Heart left ventricle (tissue), 16 donors: ENCODE measurements at regions not wholly inside any gene's neighbourhood (a gene's known extent, or its start where the extent isn't known, plus 50 kb on each side); places are given as distances from the start of the nearest gene placed in this dataset.

Source experiments
- ATAC-seq, 4 donors: fragments of 200-7000 bp; cut with Tn5 transposase; one replicate each; pipeline ENCODE4 v1.9.1; 2020 to 2022; ENCODE audit warnings: moderate library complexity in 4 of 4, mild to moderate bottlenecking in 3 of 4, moderate number of reproducible peaks in 1 of 4
- DNase-seq, 5 donors: peaks; one replicate each; pipeline ENCODE4 v3.0.0-alpha.2; 2020
- H3K27ac ChIP-seq, 12 donors: fragments of 200-600 bp; sonication (generic) in 4 of 12; one replicate each; pipeline versions ENCODE4 v1.5.0 to v1.8.0; 2016 to 2022; ENCODE audit warnings: mild to moderate bottlenecking in 2 of 12
- H3K27me3 ChIP-seq, 9 donors: fragments of 200-600 bp; sonication (generic) in 2 of 9; one replicate each; pipeline versions ENCODE4 v1.5.1 to v1.8.0; 2016 to 2022; ENCODE audit warnings: mild to moderate bottlenecking in 3 of 9
- H3K36me3 ChIP-seq, 9 donors: fragments of 200-600 bp; sonication (generic) in 2 of 9; one replicate each; pipeline versions ENCODE4 v1.5.0 to v1.8.0; 2018 to 2022; ENCODE audit warnings: mild to moderate bottlenecking in 2 of 9
- H3K4me1 ChIP-seq, 12 donors: fragments of 200-600 bp; sonication (generic) in 4 of 12; one replicate each; pipeline versions ENCODE4 v1.5.0 to v1.8.0; 2016 to 2022; ENCODE audit warnings: mild to moderate bottlenecking in 3 of 12
- H3K4me3 ChIP-seq, 12 donors: fragments of 200-600 bp; sonication (generic) in 4 of 12; one replicate each; pipeline versions ENCODE4 v1.5.0 to v1.8.0; 2017 to 2022; ENCODE audit warnings: mild to moderate bottlenecking in 9 of 12, moderate library complexity in 4 of 12
- H3K9me3 ChIP-seq, 12 donors: fragments of 200-600 bp; sonication (generic) in 4 of 12; one replicate each; pipeline versions ENCODE4 v1.5.0 to v1.8.0; 2016 to 2022; ENCODE audit warnings: mild to moderate bottlenecking in 1 of 12
- CTCF ChIP-seq, 12 donors: fragments of 200-600 bp; sonication (generic) in 4 of 12; IDR thresholded peaks; one replicate each; pipeline versions ENCODE4 v1.5.0 to v1.8.0; 2018 to 2022; ENCODE audit warnings: antibody characterized with exemption in 12 of 12, mild to moderate bottlenecking in 5 of 12
- POLR2A ChIP-seq, 2 donors: fragments of 450-650 bp; IDR thresholded peaks; one replicate each; pipeline ENCODE4 v1.6.1; 2017; ENCODE audit warnings: antibody characterized with exemption in 2 of 2, mild to moderate bottlenecking in 2 of 2, moderate library complexity in 2 of 2
- WGBS, 4 donors: extraction: QIAGEN DNeasy Blood & Tissue Kit in 2 of 4; methylation state at CpG; one replicate each; pipeline versions ENCODE4 v1.1.5 to v1.1.7; 2013 to 2018; 5-methylcytosine and 5-hydroxymethylcytosine counted together
- intact Hi-C, 10 donors: fragments of 100-400 bp; cut with DNase I; formaldehyde crosslinking; loops; one replicate each; pipeline versions ENCODE4 v1.11.1 to v1.14.2; 2022
- donor health status: ischemic (EF 13 %, LVEDD 7.1; RV severe dilation, severe dysfunction).
- donor health status: healthy with polysubstance abuse.
- donor health status: DM: no; HTN: yes; CAD: no.
- donor health status: DM: no; HTN: no; CAD: no.
- donor health status: ischemic (EF 25% LVEDD 6.9; RV normal size, moderate dysfunction).
- donor health status: ischemic (EF 25% LVEDD 5.7; RV mildly dilated, moderate dysfunction).
- donor health status: healthy.
- donor health status: DM: yes; HTN: yes; CAD: no.
- donor health status: ischemic (EF 35%, LVEDD 5.7; RV mildly dilated, moderate dysfunction).
- donor health status: nonischemic (EF 11% LVEDD 7.7; RV severe dilation, severe dysfunction).
- donor health status: DM: yes; HTN: yes; CAD: no.
- donor health status: PGD.
- donor health status: ischemic (EF 29% LVEDD 5.4; RV normal size, mild dysfunction).
- donor health status: nonischemic (EF 23%, LVEDD 6.1; RV moderate dilation, normal function).

- Histone ChIP-seq H3K4me1 (peaks cover 0 to 8% (median 0%) of the 10 kb centered on the region in 12 donors), H3K36me3 (no peaks in the 10 kb centered on the region), H3K4me3 (no peak overlapping the region), H3K27me3 (peaks cover 0 to 60% (median 18%) of the 10 kb centered on the region in 9 donors), H3K27ac (no peak overlapping the region), H3K9me3 (no peaks in the 10 kb centered on the region)
- intact Hi-C loops = loop anchor here in 1 of 10 donors (5.0 kb wide), 1 partner anchor 162 kb away; no protein-coding TSS in a partner anchor
- TF ChIP-seq POLR2A (IDR thresholded peaks at IDR 0.05) = no peak
- DNase-seq = peak in 1 of 5 donors; percentile 5
- WGBS, 4 donors = 66 to 76% (median 74%) methylated on average over 16 to 22 of the region's 22 CpGs
- no peak for ATAC-seq
Measured at GRCh38 chr11:64490562-64491216, 65.1 kb upstream of the SLC22A11 start.

GRCh38 chr11:64492561-64492960, 63.2 kb upstream of the SLC22A11 start:
- WGBS, 4 donors = 79 to 90% (median 83%) methylated on average over 1 of the region's 1 CpG
- intact Hi-C loops = loop anchor here in 1 of 10 donors (5.0 kb wide), 1 partner anchor 160 kb away; no protein-coding TSS in a partner anchor
- ATAC-seq (no peak), DNase-seq (no peak)
- Histone ChIP-seq H3K27me3 (peaks cover 0 to 62% (median 13%) of the 10 kb centered on the region in 9 donors), H3K36me3 (no peaks in the 10 kb centered on the region), H3K4me3 (no peak overlapping the region), H3K9me3 (no peaks in the 10 kb centered on the region), H3K27ac (peak overlapping the region in 1 of 12 donors; percentile 73), H3K4me1 (peaks cover 0 to 9% (median 0%) of the 10 kb centered on the region in 12 donors)
- TF ChIP-seq CTCF (IDR thresholded peaks at IDR 0.05) = no peak
- no peak for TF ChIP-seq POLR2A (IDR thresholded peaks at IDR 0.05)

- H3K4me3 ChIP-seq = no peak overlapping the region
- ATAC-seq (no peak), DNase-seq (no peak)
- no peak for TF ChIP-seq POLR2A (IDR thresholded peaks at IDR 0.05)
- TF ChIP-seq CTCF (IDR thresholded peaks at IDR 0.05) = no peak
- H3K36me3 ChIP-seq = no peaks in the 10 kb centered on the region
- peaks cover 0 to 47% (median 5%) of the 10 kb centered on the region in 9 donors for H3K27me3 ChIP-seq
- peak overlapping the region in 1 of 12 donors; percentile 11 for H3K27ac ChIP-seq
- intact Hi-C loops = no loop called here
- H3K4me1 ChIP-seq = peaks cover 0 to 22% (median 0%) of the 10 kb centered on the region in 12 donors
- H3K9me3 ChIP-seq = no peaks in the 10 kb centered on the region
- WGBS, 4 donors = 71 to 80% (median 76%) methylated on average over 4 of the region's 4 CpGs
Measured at GRCh38 chr11:64498136-64498535, 57.6 kb upstream of the SLC22A11 start.

GRCh38 chr11:64499261-64500004, 56.3 kb upstream of the SLC22A11 start:
- intact Hi-C loops = no loop called here
- WGBS, 4 donors = 73 to 75% (median 74%) methylated on average over 16 of the region's 16 CpGs
- H3K4me1 ChIP-seq = peaks cover 0 to 19% (median 0%) of the 10 kb centered on the region in 12 donors
- H3K36me3 ChIP-seq = no peaks in the 10 kb centered on the region
- DNase-seq (no peak), ATAC-seq (no peak)
- peaks cover 0 to 52% (median 5%) of the 10 kb centered on the region in 9 donors for H3K27me3 ChIP-seq
- H3K9me3 ChIP-seq = peaks cover 0 to 4% (median 0%) of the 10 kb centered on the region in 12 donors
- TF ChIP-seq POLR2A (IDR thresholded peaks at IDR 0.05) (no peak), CTCF (IDR thresholded peaks at IDR 0.05) (no peak)
- no peak overlapping the region for H3K4me3 ChIP-seq
- no peak overlapping the region for H3K27ac ChIP-seq
